Uterus (tissue), 2 donors: ENCODE measurements at regions not wholly inside any gene's neighbourhood (a gene's known extent, or its start where the extent isn't known, plus 50 kb on each side); places are given as distances from the start of the nearest gene placed in this dataset.

Experiments
- POLR2A ChIP-seq, 2 donors: fragments of 450-650 bp; IDR thresholded peaks; one replicate each; pipeline ENCODE4 v1.6.1; 2016; ENCODE audit warnings: antibody characterized with exemption in 2 of 2, mild to moderate bottlenecking in 1 of 2, moderate library complexity in 1 of 2
- TF ChIP-seq, protein P1 (sequence below), 4 experiments: fragments of 200-600 bp in 2 of 4; fragments of 450-650 bp in 2 of 4; sonication (generic) in 2 of 4; IDR thresholded peaks; one replicate each; pipeline ENCODE4 v1.5.1; 2016 to 2019; ENCODE audit warnings: antibody characterized with exemption in 4 of 4, mild to moderate bottlenecking in 2 of 4, moderate library complexity in 1 of 4

- TF ChIP-seq, protein P1, sequence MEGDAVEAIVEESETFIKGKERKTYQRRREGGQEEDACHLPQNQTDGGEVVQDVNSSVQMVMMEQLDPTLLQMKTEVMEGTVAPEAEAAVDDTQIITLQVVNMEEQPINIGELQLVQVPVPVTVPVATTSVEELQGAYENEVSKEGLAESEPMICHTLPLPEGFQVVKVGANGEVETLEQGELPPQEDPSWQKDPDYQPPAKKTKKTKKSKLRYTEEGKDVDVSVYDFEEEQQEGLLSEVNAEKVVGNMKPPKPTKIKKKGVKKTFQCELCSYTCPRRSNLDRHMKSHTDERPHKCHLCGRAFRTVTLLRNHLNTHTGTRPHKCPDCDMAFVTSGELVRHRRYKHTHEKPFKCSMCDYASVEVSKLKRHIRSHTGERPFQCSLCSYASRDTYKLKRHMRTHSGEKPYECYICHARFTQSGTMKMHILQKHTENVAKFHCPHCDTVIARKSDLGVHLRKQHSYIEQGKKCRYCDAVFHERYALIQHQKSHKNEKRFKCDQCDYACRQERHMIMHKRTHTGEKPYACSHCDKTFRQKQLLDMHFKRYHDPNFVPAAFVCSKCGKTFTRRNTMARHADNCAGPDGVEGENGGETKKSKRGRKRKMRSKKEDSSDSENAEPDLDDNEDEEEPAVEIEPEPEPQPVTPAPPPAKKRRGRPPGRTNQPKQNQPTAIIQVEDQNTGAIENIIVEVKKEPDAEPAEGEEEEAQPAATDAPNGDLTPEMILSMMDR (IDR thresholded peaks at IDR 0.05), result no peak
- TF ChIP-seq POLR2A (IDR thresholded peaks at IDR 0.05), result no peak
These were observed 99.9 kb upstream of the CHST15 start for GRCh38 chr10:124193309-124193696.
